Kidney (tissue), 13 donors: ENCODE measurements at regions not wholly inside any gene's neighbourhood (a gene's known extent, or its start where the extent isn't known, plus 50 kb on each side); places are given as distances from the start of the nearest gene placed in this dataset.

ENCODE experiments used
- DNase-seq, 5 donors: peaks; one replicate each; pipeline ENCODE4 v3.0.0-alpha.2; 2013 to 2020
- FAIRE-seq: peaks from 2 replicates; lab custom pipeline; 2012; peaks lifted over from hg19 to GRCh38; lab: Jason Lieb, UNC
- H3K27ac ChIP-seq, 2 donors: one replicate each; pipeline ENCODE4 v1.7.0; 2013; ENCODE audit warnings: low read depth in 2 of 2, low read length in 2 of 2, inconsistent platforms in 1 of 2
- H3K27me3 ChIP-seq: one replicate; pipeline ENCODE4 v1.7.1; 2013; ENCODE audit warnings: low read length, inconsistent platforms; ENCODE audit not compliant: control insufficient read depth, insufficient read depth
- H3K36me3 ChIP-seq, 3 donors: one replicate each; pipeline versions ENCODE4 v1.7.0 to v1.7.1; 2013; ENCODE audit warnings: low read length in 3 of 3, control low read depth in 1 of 3, inconsistent platforms in 1 of 3; ENCODE audit not compliant: insufficient read depth in 3 of 3, control insufficient read depth in 2 of 3
- H3K4me1 ChIP-seq, 3 donors: one replicate each; pipeline versions ENCODE4 v1.7.0 to v1.7.1; 2013; ENCODE audit warnings: low read length in 3 of 3, inconsistent platforms in 1 of 3, low read depth in 1 of 3; ENCODE audit not compliant: control insufficient read depth in 2 of 3, insufficient read depth in 2 of 3
- H3K4me3 ChIP-seq, 3 donors: one replicate each; pipeline versions ENCODE4 v1.7.0 to v1.8.1; 2013; ENCODE audit warnings: low read length in 3 of 3, control low read depth in 1 of 3, inconsistent platforms in 1 of 3
- H3K9ac ChIP-seq, 3 donors: one replicate each; pipeline versions ENCODE4 v1.7.0 to v1.7.1; 2013; ENCODE audit warnings: low read length in 3 of 3, control low read depth in 1 of 3, inconsistent platforms in 1 of 3
- H3K9me3 ChIP-seq, 3 donors: one replicate each; pipeline versions ENCODE4 v1.7.0 to v1.7.1; 2013; ENCODE audit warnings: low read length in 3 of 3, control low read depth in 1 of 3, inconsistent platforms in 1 of 3; ENCODE audit not compliant: control insufficient read depth in 2 of 3, insufficient read depth in 1 of 3
- intact Hi-C: fragments of 100-400 bp; cut with DNase I; formaldehyde crosslinking; loops from one replicate; pipeline ENCODE4 v1.11.1; 2022
- TF ChIP-seq, protein P1 (sequence below): IDR thresholded peaks from 3 replicates; pipeline ENCODE4 v1.5.1; 2012; ENCODE audit warnings: mild to moderate bottlenecking, moderate library complexity, borderline replicate concordance; ENCODE audit not compliant: insufficient read depth; ENCODE audit errors: extremely low read depth
- donor health status: control.
- donor health status: control.
- donor health status: control.
- donor health status: control.
- donor health status: control.
- donor health status: DM: yes; HTN: yes; CAD: no.
- donor health status: Normal renal cell carcinoma (clear cell type).

- Histone ChIP-seq H3K9ac (no peak overlapping the region), H3K36me3 (no peaks in the 10 kb centered on the region), H3K4me1 (no peaks in the 10 kb centered on the region), H3K4me3 (no peak overlapping the region), H3K27ac (no peak overlapping the region), H3K9me3 (no peaks in the 10 kb centered on the region), H3K27me3 (no peaks in the 10 kb centered on the region)
- no peak for DNase-seq
- TF ChIP-seq, protein P1, sequence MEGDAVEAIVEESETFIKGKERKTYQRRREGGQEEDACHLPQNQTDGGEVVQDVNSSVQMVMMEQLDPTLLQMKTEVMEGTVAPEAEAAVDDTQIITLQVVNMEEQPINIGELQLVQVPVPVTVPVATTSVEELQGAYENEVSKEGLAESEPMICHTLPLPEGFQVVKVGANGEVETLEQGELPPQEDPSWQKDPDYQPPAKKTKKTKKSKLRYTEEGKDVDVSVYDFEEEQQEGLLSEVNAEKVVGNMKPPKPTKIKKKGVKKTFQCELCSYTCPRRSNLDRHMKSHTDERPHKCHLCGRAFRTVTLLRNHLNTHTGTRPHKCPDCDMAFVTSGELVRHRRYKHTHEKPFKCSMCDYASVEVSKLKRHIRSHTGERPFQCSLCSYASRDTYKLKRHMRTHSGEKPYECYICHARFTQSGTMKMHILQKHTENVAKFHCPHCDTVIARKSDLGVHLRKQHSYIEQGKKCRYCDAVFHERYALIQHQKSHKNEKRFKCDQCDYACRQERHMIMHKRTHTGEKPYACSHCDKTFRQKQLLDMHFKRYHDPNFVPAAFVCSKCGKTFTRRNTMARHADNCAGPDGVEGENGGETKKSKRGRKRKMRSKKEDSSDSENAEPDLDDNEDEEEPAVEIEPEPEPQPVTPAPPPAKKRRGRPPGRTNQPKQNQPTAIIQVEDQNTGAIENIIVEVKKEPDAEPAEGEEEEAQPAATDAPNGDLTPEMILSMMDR = no peak
- intact Hi-C loops = no loop called here
- FAIRE-seq = no peak
Observed at GRCh38 chr2:234655706-234656105, 158.8 kb upstream of the ARL4C start.

- no peak overlapping the region for H3K9ac ChIP-seq
- no peaks in the 10 kb centered on the region for H3K36me3 ChIP-seq
- H3K4me1 ChIP-seq = no peaks in the 10 kb centered on the region
- no peaks in the 10 kb centered on the region for H3K27me3 ChIP-seq
- no peaks in the 10 kb centered on the region for H3K9me3 ChIP-seq
- intact Hi-C loops = no loop called here
- DNase-seq (no peak), FAIRE-seq (no peak)
- no peak overlapping the region for H3K27ac ChIP-seq
- TF ChIP-seq, protein P1 = no peak
- no peak overlapping the region for H3K4me3 ChIP-seq
Observed at GRCh38 chr2:234650911-234651310, 154.0 kb upstream of the ARL4C start.

DNA sequence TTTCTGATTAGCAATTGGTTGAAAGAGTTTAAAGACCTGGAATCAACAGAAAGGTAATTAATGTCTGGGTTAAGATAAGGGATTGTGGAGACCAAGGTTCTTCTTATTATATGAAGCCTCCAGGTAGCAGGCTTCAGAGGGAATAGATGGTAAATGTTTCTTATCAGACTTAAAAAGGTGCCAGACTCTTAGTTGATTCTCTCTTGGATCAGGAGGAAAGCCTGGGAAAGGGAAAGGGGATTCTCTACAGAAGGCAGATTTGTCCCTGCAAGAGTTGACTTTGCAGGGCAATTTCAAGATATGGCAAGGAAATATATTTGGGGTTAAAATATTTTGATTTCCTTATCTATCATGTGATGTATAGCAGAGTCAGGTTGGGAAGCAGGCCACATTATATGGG lies 153.1 kb upstream of the ARL4C start:
- H3K4me3 ChIP-seq = no peak overlapping the region
- H3K9me3 ChIP-seq = no peaks in the 10 kb centered on the region
- FAIRE-seq = no peak
- no peak for DNase-seq
- H3K27me3 ChIP-seq = no peaks in the 10 kb centered on the region
- TF ChIP-seq, protein P1 = no peak
- H3K27ac ChIP-seq = no peak overlapping the region
- no peaks in the 10 kb centered on the region for H3K36me3 ChIP-seq
- intact Hi-C loops = no loop called here
- H3K4me1 ChIP-seq = no peaks in the 10 kb centered on the region
- H3K9ac ChIP-seq = no peak overlapping the region

DNA sequence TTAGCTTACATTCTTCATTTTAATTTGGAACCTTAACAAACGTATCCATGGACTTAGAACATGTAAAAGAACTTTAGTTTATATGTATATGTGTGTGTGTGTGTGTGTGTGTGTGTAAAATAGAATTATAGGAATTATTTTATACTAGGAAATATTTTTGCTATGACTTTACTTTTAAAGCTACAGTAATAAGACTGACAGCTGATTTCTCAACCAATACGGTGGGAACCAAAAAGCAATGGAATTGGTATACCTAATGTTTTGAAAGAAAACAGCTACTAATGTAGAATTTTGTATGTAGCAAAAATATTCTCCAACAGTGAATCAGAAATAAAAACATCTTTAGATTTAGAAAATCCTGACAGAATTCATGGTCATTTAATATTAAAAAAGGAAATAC lies 146.5 kb upstream of the ARL4C start:
- no peak overlapping the region for H3K27ac ChIP-seq
- no peak for DNase-seq
- TF ChIP-seq, protein P1 = no peak
- H3K9ac ChIP-seq = no peak overlapping the region
- no peaks in the 10 kb centered on the region for H3K36me3 ChIP-seq
- intact Hi-C loops = no loop called here
- peaks cover 0 to 11% (median 0%) of the 10 kb centered on the region in 3 donors for H3K9me3 ChIP-seq
- peaks cover 0 to 6% (median 0%) of the 10 kb centered on the region in 3 donors for H3K4me1 ChIP-seq
- no peak overlapping the region for H3K4me3 ChIP-seq
- H3K27me3 ChIP-seq = no peaks in the 10 kb centered on the region
- FAIRE-seq = no peak
